ENCODE measurements at regions not wholly inside any gene's neighbourhood (a gene's known extent, or its start where the extent isn't known, plus 50 kb on each side); places are given as distances from the start of the nearest gene placed in this dataset.

- no peak for TF ChIP-seq CTCF (IDR thresholded peaks at IDR 0.05; ENCODE audit: control extremely low read depth, extremely low read depth, low read depth, missing control alignments)
- no peak for DNase-seq (ENCODE audit: extremely low spot score)
- CTCF ChIA-PET: interaction anchor here (1.2 kb wide), 1 partner anchor 10 kb away, joined by 3 read pairs; no protein-coding TSS in a partner anchor
- POLR2A ChIA-PET: no interaction called here
Measured at GRCh38 chr2:42914314-42914713, 121.9 kb upstream of the HAAO start.

- POLR2A ChIA-PET: no interaction called here
- CTCF ChIA-PET: no interaction called here
- DNase-seq (ENCODE audit: extremely low spot score): no peak
- TF ChIP-seq CTCF (IDR thresholded peaks at IDR 0.05; ENCODE audit: control extremely low read depth, extremely low read depth, low read depth, missing control alignments): no peak
Measured at GRCh38 chr2:42913280-42913878, 121.0 kb upstream of the HAAO start.

- ChIA-PET POLR2A (no interaction called here), CTCF (interaction anchor here (1.0 to 1.6 kb wide), 4 partner anchors 9 to 52 kb away, joined by 3 to 5 read pairs (median 4); no protein-coding TSS in a partner anchor)
- TF ChIP-seq CTCF (IDR thresholded peaks at IDR 0.05; ENCODE audit: control extremely low read depth, extremely low read depth, low read depth, missing control alignments): no peak
- DNase-seq (ENCODE audit: extremely low spot score): no peak
Measured at GRCh38 chr2:42910645-42911405, 118.4 kb upstream of the HAAO start.

GRCh38 chr2:42909966-42910365 is 117.6 kb upstream of the HAAO start:
- CTCF ChIA-PET: interaction anchor here (0.8 to 1.5 kb wide), 2 partner anchors 11 to 52 kb away, joined by 3 read pairs; no protein-coding TSS in a partner anchor
- no peak for TF ChIP-seq CTCF (IDR thresholded peaks at IDR 0.05; ENCODE audit: control extremely low read depth, extremely low read depth, low read depth, missing control alignments)
- no peak for DNase-seq (ENCODE audit: extremely low spot score)
- POLR2A ChIA-PET: no interaction called here

- POLR2A ChIA-PET: no interaction called here
- DNase-seq (ENCODE audit: extremely low spot score): no peak
- CTCF ChIA-PET: interaction anchor here (0.7 to 1.9 kb wide), 4 partner anchors 10 to 80 kb away, joined by 3 to 6 read pairs (median 4); no protein-coding TSS in a partner anchor
- TF ChIP-seq CTCF (IDR thresholded peaks at IDR 0.05; ENCODE audit: control extremely low read depth, extremely low read depth, low read depth, missing control alignments): no peak
Measured at GRCh38 chr2:42908518-42909200, 116.3 kb upstream of the HAAO start.

GRCh38 chr2:42907835-42908234 is 115.5 kb upstream of the HAAO start:
- ChIA-PET CTCF (interaction anchor here (1.9 kb wide), 1 partner anchor 11 kb away, joined by 6 read pairs; no protein-coding TSS in a partner anchor), POLR2A (no interaction called here)
- TF ChIP-seq CTCF (IDR thresholded peaks at IDR 0.05; ENCODE audit: control extremely low read depth, extremely low read depth, low read depth, missing control alignments): no peak
- no peak for DNase-seq (ENCODE audit: extremely low spot score)

Measured in GM10248 (cell line).